Natural killer cell (primary cell): ENCODE measurements at regions not wholly inside any gene's neighbourhood (a gene's known extent, or its start where the extent isn't known, plus 50 kb on each side); places are given as distances from the start of the nearest gene placed in this dataset.
"Not testable (repeated sequence)": the region's sequence is repeated elsewhere in the genome, so short reads cannot be mapped to it uniquely, and the experiment has no call there.

Experiments
- ATAC-seq, 3 donors: fragments of 150-1000 bp in 2 of 3; fragments of 200-7000 bp in 1 of 3; cut with Tn5 transposase; 1 replicate in 1 of 3; 2 replicates in 2 of 3; pipeline ENCODE4 v1.10.0; 2021; ENCODE audit warnings: mild to moderate bottlenecking in 2 of 3, moderate library complexity in 2 of 3
- DNase-seq, 2 donors: peaks; one replicate each; pipeline versions ENCODE4 v3.0.0 to v3.0.0-alpha.2; 2013 to 2021; ENCODE audit warnings: mixed read lengths in 1 of 2
- H3K27ac ChIP-seq: one replicate; pipeline ENCODE4 v1.5.1; 2013; ENCODE audit warnings: mild to moderate bottlenecking, low read length
- H3K27me3 ChIP-seq: one replicate; pipeline ENCODE4 v1.6.1; 2013; ENCODE audit warnings: low read length; ENCODE audit not compliant: control insufficient read depth, insufficient read depth
- H3K36me3 ChIP-seq: one replicate; pipeline ENCODE4 v1.6.1; 2013; ENCODE audit warnings: low read length; ENCODE audit not compliant: control insufficient read depth, insufficient read depth
- H3K4me1 ChIP-seq: one replicate; pipeline ENCODE4 v1.6.1; 2013; ENCODE audit warnings: low read length; ENCODE audit not compliant: control insufficient read depth, insufficient read depth
- H3K4me3 ChIP-seq: one replicate; pipeline ENCODE4 v1.5.1; 2013; ENCODE audit warnings: low read length
- H3K9me3 ChIP-seq: one replicate; pipeline ENCODE4 v1.6.1; 2013; ENCODE audit warnings: low read length; ENCODE audit not compliant: control insufficient read depth, insufficient read depth
- H3K27ac Mint-ChIP-seq, 2 donors: one replicate each; pipeline ENCODE4 v1.8.0; 2022; ENCODE audit warnings: mild to moderate bottlenecking in 2 of 2, mixed read lengths in 2 of 2, moderate library complexity in 1 of 2
- H3K27me3 Mint-ChIP-seq, 2 donors: one replicate each; pipeline ENCODE4 v1.8.0; 2022; ENCODE audit warnings: low read depth in 2 of 2, mixed read lengths in 2 of 2
- H3K36me3 Mint-ChIP-seq: one replicate; pipeline ENCODE4 v1.8.0; 2022; ENCODE audit warnings: mixed read lengths
- H3K4me1 Mint-ChIP-seq, 2 donors: one replicate each; pipeline ENCODE4 v1.8.0; 2022; ENCODE audit warnings: mixed read lengths in 2 of 2
- H3K4me3 Mint-ChIP-seq: one replicate; pipeline ENCODE4 v1.8.0; 2022; ENCODE audit warnings: mild to moderate bottlenecking, moderate library complexity, mixed read lengths
- H3K9me3 Mint-ChIP-seq, 2 donors: one replicate each; pipeline ENCODE4 v1.8.0; 2022; ENCODE audit warnings: mixed read lengths in 2 of 2
- WGBS: methylation state at CpG from one replicate; pipeline ENCODE4 v1.1.7; 2013; ENCODE audit warnings: missing lambda C conversion rate; ENCODE audit not compliant: insufficient coverage; 5-methylcytosine and 5-hydroxymethylcytosine counted together
- intact Hi-C: fragments of 100-400 bp; cut with micrococcal nuclease; formaldehyde crosslinking; loops from one replicate; pipeline ENCODE4 v1.14.2; 2022
- TF ChIP-seq, protein P1 (sequence below): fragments of 200-600 bp; IDR thresholded peaks from one replicate; pipeline ENCODE4 v1.8.0; 2022; ENCODE audit warnings: antibody characterized with exemption

DNA sequence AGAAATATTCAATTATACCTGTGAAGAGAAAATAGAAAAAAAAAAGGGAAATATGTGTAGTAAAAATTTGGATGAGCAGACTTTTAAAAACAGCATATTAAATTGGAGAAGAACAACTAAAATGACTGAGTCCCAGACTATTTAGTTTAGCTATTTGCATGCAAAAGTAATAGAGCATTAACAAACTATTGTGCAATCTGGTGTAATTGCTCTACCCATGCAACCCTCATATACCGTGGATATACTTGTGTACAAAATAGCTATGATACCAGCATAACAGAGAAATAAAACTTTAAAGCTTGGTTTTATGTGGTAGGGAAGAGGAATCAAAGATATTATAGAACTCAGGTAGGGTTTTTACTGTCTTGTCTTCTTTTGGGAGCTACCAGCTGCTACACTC lies 78.7 kb upstream of the PRDM9 start:
- ATAC-seq (no peak), DNase-seq (no peak)
- H3K27me3 Mint-ChIP-seq = no peaks in the 10 kb centered on the region
- Histone ChIP-seq H3K9me3 (peaks cover 10% of the 10 kb centered on the region), H3K4me3 (no peak overlapping the region), H3K27me3 (no peaks in the 10 kb centered on the region), H3K4me1 (no peaks in the 10 kb centered on the region), H3K27ac (no peak overlapping the region), H3K36me3 (no peaks in the 10 kb centered on the region)
- no peaks in the 10 kb centered on the region for H3K36me3 Mint-ChIP-seq
- intact Hi-C loops = no loop called here
- H3K9me3 Mint-ChIP-seq = peaks cover 5 to 8% of the 10 kb centered on the region in 2 donors
- WGBS = no CpG with 5 or more reads among the region's 1 CpG
- H3K4me3 Mint-ChIP-seq = no peak overlapping the region
- H3K27ac Mint-ChIP-seq = no peak overlapping the region
- no peaks in the 10 kb centered on the region for H3K4me1 Mint-ChIP-seq
- TF ChIP-seq, protein P1, sequence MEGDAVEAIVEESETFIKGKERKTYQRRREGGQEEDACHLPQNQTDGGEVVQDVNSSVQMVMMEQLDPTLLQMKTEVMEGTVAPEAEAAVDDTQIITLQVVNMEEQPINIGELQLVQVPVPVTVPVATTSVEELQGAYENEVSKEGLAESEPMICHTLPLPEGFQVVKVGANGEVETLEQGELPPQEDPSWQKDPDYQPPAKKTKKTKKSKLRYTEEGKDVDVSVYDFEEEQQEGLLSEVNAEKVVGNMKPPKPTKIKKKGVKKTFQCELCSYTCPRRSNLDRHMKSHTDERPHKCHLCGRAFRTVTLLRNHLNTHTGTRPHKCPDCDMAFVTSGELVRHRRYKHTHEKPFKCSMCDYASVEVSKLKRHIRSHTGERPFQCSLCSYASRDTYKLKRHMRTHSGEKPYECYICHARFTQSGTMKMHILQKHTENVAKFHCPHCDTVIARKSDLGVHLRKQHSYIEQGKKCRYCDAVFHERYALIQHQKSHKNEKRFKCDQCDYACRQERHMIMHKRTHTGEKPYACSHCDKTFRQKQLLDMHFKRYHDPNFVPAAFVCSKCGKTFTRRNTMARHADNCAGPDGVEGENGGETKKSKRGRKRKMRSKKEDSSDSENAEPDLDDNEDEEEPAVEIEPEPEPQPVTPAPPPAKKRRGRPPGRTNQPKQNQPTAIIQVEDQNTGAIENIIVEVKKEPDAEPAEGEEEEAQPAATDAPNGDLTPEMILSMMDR = no peak

DNA sequence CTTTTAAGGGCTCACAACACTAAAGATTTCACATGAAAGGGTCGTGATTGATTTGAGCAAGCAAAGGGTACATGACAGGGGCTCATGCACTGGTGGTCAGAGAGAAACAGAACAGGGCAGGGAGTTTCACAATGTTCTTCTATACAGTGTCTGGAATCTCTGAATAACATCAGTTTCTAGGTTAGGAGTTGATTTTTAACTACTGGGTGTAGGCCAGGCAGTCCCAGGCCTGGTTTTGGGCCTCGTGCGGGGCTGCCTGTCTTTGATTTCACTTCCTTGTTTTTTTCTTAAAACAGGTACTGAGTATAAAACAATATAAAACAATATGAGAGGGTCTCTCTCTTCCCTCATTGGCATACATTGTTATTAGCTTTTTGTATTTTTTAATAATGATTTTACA lies 87.2 kb upstream of the PRDM9 start:
- H3K4me1 Mint-ChIP-seq, H3K27ac ChIP-seq, ATAC-seq, intact Hi-C loops, H3K27me3 ChIP-seq, DNase-seq, H3K27ac Mint-ChIP-seq, H3K4me3 Mint-ChIP-seq, H3K36me3 Mint-ChIP-seq, H3K36me3 ChIP-seq, H3K4me3 ChIP-seq, H3K4me1 ChIP-seq, H3K27me3 Mint-ChIP-seq: not testable (repeated sequence)
- peaks cover 10% of the 10 kb centered on the region for H3K9me3 ChIP-seq
- peaks cover 12 to 23% of the 10 kb centered on the region in 2 donors for H3K9me3 Mint-ChIP-seq
- 82% methylated on average over 1 of the region's 3 CpGs for WGBS

DNA sequence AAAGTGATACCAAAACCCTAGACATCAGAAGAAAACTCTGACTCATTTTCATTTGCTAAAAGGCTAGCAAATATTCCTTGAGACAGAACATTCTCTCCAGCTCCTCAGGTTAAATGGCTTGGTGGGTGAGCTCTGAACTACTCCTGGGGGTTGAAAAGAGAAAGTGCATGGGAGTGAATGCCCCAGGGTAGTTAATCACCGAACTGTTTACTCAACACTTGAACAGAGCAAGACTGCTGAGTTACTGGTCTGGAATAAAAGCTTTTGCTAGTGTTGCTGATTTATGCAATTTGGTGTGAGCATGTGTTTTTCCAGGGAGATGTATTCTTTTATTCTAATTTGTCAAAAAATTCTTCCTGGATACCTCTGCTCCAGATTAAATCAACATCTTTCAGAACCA lies 88.3 kb upstream of the PRDM9 start:
- H3K4me1 ChIP-seq = no peaks in the 10 kb centered on the region
- no peak overlapping the region for H3K27ac ChIP-seq
- H3K4me3 Mint-ChIP-seq = no peak overlapping the region
- TF ChIP-seq, protein P1 = no peak
- no peaks in the 10 kb centered on the region for H3K36me3 ChIP-seq
- H3K9me3 Mint-ChIP-seq = peaks cover 14 to 23% of the 10 kb centered on the region in 2 donors
- 88% methylated on average over 1 of the region's 1 CpG for WGBS
- no peaks in the 10 kb centered on the region for H3K27me3 Mint-ChIP-seq
- ATAC-seq (no peak), DNase-seq (no peak)
- peaks cover 6% of the 10 kb centered on the region for H3K36me3 Mint-ChIP-seq
- intact Hi-C loops = no loop called here
- no peak overlapping the region for H3K27ac Mint-ChIP-seq
- H3K4me1 Mint-ChIP-seq = no peaks in the 10 kb centered on the region
- H3K27me3 ChIP-seq = no peaks in the 10 kb centered on the region
- H3K4me3 ChIP-seq = no peak overlapping the region
- H3K9me3 ChIP-seq = peaks cover 4% of the 10 kb centered on the region

DNA sequence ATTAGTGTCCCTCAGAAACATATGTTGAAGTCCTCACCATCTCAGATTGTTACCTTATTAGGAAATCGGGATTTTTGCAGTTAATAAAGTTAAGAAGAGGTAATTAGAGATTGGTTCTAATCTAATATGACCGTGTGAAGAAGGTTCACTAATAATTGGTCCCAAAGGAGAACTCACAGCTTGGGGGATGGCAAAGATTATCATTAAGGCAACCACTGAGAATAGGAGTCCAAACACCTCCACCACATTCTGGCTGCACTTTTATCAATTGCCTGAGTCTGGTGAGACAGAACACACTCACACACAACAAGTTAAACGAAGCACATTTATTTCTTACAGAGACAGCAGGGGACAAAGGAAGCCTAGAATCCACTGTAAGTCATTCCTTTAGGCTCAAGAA lies 94.9 kb upstream of the PRDM9 start:
- H3K27ac Mint-ChIP-seq = no peak overlapping the region
- Histone ChIP-seq H3K27me3 (no peaks in the 10 kb centered on the region), H3K4me1 (no peaks in the 10 kb centered on the region), H3K27ac (no peak overlapping the region), H3K9me3 (peaks cover 11% of the 10 kb centered on the region), H3K36me3 (no peaks in the 10 kb centered on the region), H3K4me3 (no peak overlapping the region)
- H3K9me3 Mint-ChIP-seq = peaks cover 14 to 21% of the 10 kb centered on the region in 2 donors
- WGBS = 79% methylated on average over 3 of the region's 3 CpGs
- DNase-seq (no peak), ATAC-seq (no peak)
- no peaks in the 10 kb centered on the region for H3K4me1 Mint-ChIP-seq
- no peaks in the 10 kb centered on the region for H3K27me3 Mint-ChIP-seq
- no peak overlapping the region for H3K4me3 Mint-ChIP-seq
- H3K36me3 Mint-ChIP-seq = no peaks in the 10 kb centered on the region
- intact Hi-C loops = no loop called here
- TF ChIP-seq, protein P1 = no peak
